K562 (cell line): ENCODE measurements at regions not wholly inside any gene's neighbourhood (a gene's known extent, or its start where the extent isn't known, plus 50 kb on each side); places are given as distances from the start of the nearest gene placed in this dataset.

Experiments
- ATAC-seq: fragments of 200-7000 bp; cut with Tn5 transposase; 3 replicates; pipeline ENCODE4 v1.9.1; 2020; ENCODE audit warnings: moderate library complexity
- BruUV-seq: library from RNA; stranded (reverse); fragments of 400-500 nt; replicated peaks from 2 replicates; lab custom pipeline; 2021; lab: Mats Ljungman, UMichigan
- CTCF ChIA-PET: fragments of 300-600 bp; formaldehyde crosslinking; extraction: SDS; loops from one replicate; lab custom pipeline; 2021; ENCODE audit warnings: low intra/inter-chr PET ratio; lab: Yijun Ruan, JAX
- POLR2A ChIA-PET: fragments of 300-600, 350-650 bp; sonication (Branson Sonifier 250); formaldehyde crosslinking; extraction: SDS; loops from one replicate; lab custom pipeline; 2021; ENCODE audit warnings: antibody characterized with exemption, inconsistent platforms; lab: Yijun Ruan, JAX
- DNase-seq, 4 experiments: peaks; one replicate each; pipeline versions ENCODE4 v3.0.0 to v3.0.0-alpha.2; 2011 to 2018; ENCODE audit warnings: low spot score in 3 of 4, mixed read lengths in 3 of 4; ENCODE audit errors: extremely low read depth in 1 of 4
- FAIRE-seq: peaks from 2 replicates; lab custom pipeline; 2011; peaks lifted over from hg19 to GRCh38; lab: Jason Lieb, UNC
- H2AFZ ChIP-seq: 2 replicates; pipeline ENCODE4 v1.6.0; 2011; ENCODE audit warnings: low read depth, low read length, control low read depth, inconsistent platforms
- H3K27ac ChIP-seq: fragments of 200-600 bp; 3 replicates; pipeline ENCODE4 v1.8.0; 2011; ENCODE audit warnings: low read depth, mild to moderate bottlenecking, control low read depth, inconsistent platforms, low read length, moderate library complexity, mixed read lengths; ENCODE audit errors: extremely low read depth
- H3K27me3 ChIP-seq, 2 experiments: fragments of 300-600 bp in 1 of 2; 2 replicates in 1 of 2; 3 replicates in 1 of 2; pipeline versions ENCODE4 v1.6.0 to v1.8.0; 2011; ENCODE audit warnings: inconsistent platforms in 2 of 2, low read length in 2 of 2, mild to moderate bottlenecking in 1 of 2, mixed read lengths in 1 of 2, moderate library complexity in 1 of 2; ENCODE audit not compliant: control insufficient read depth in 2 of 2, insufficient read depth in 2 of 2
- H3K36me3 ChIP-seq: fragments of 300-600 bp; 3 replicates; pipeline ENCODE4 v1.8.0; 2011; ENCODE audit warnings: mild to moderate bottlenecking, low read length, inconsistent platforms; ENCODE audit not compliant: control insufficient read depth, insufficient read depth
- H3K4me1 ChIP-seq, 2 experiments: fragments of 200-600 bp in 1 of 2; replicated peaks in 1 of 2; 2 replicates in 1 of 2; 3 replicates in 1 of 2; pipeline versions ENCODE4 v1.5.1 to v1.8.0; 2011; ENCODE audit warnings: inconsistent platforms in 2 of 2, low read length in 2 of 2, mild to moderate bottlenecking in 1 of 2, mixed read lengths in 1 of 2, moderate library complexity in 1 of 2; ENCODE audit not compliant: control insufficient read depth in 2 of 2, insufficient read depth in 2 of 2
- H3K4me2 ChIP-seq: 2 replicates; pipeline ENCODE4 v1.6.1; 2011; ENCODE audit warnings: low read length, control low read depth, inconsistent platforms, mixed read lengths; ENCODE audit not compliant: insufficient read depth
- H3K4me3 ChIP-seq: fragments of 200-600 bp; sonication (generic), shearing (Covaris generic); 2 replicates; pipeline ENCODE4 v1.5.1; 2016; ENCODE audit warnings: control low read depth, inconsistent platforms
- H3K79me2 ChIP-seq: fragments of 200-600 bp; 3 replicates; pipeline ENCODE4 v1.8.0; 2011; ENCODE audit warnings: low read length, inconsistent platforms; ENCODE audit not compliant: control insufficient read depth, insufficient read depth
- H3K9ac ChIP-seq, 2 experiments: 2 replicates each; pipeline versions ENCODE4 v1.6.0 to v1.6.1; 2011; ENCODE audit warnings: low read depth in 2 of 2, low read length in 2 of 2, control low read depth in 1 of 2, inconsistent platforms in 1 of 2, mild to moderate bottlenecking in 1 of 2, mixed read lengths in 1 of 2; ENCODE audit not compliant: insufficient read depth in 1 of 2
- H3K9me1 ChIP-seq: one replicate; pipeline ENCODE4 v1.6.0; 2011; ENCODE audit warnings: inconsistent platforms, mild to moderate bottlenecking, low read length, moderate library complexity; ENCODE audit not compliant: control insufficient read depth, insufficient read depth
- H3K9me3 ChIP-seq: replicated peaks from 2 replicates; pipeline ENCODE4 v1.5.1; 2011; ENCODE audit warnings: low read depth, low read length, inconsistent platforms; ENCODE audit not compliant: control insufficient read depth, insufficient read depth
- H4K20me1 ChIP-seq: replicated peaks from 2 replicates; pipeline ENCODE4 v1.6.1; 2011; ENCODE audit warnings: low read length, inconsistent platforms, mixed read lengths; ENCODE audit not compliant: control insufficient read depth, insufficient read depth
- ETV6 ChIP-seq, 3 experiments: fragments of 150-350 bp in 1 of 3; sonication (generic) in 1 of 3; formaldehyde crosslinking in 1 of 3; IDR thresholded peaks; 2 replicates each; pipeline versions ENCODE4 v1.6.1 to v1.8.0; 2014 to 2022; ENCODE audit warnings: borderline replicate concordance in 2 of 3, low read depth in 2 of 3, antibody characterized with exemption in 1 of 3, low read length in 1 of 3, mild to moderate bottlenecking in 1 of 3, missing genetic modification reagents in 1 of 3
- MTF1 ChIP-seq: fragments of 250-450 bp; sonication (Bioruptor Pico); IDR thresholded peaks from 2 replicates; pipeline ENCODE4 v1.9.0; 2021; ENCODE audit warnings: moderate library complexity, mild to moderate bottlenecking, inconsistent platforms, borderline replicate concordance
- NFXL1 ChIP-seq: fragments of 450-650 bp; formaldehyde crosslinking; IDR thresholded peaks from 2 replicates; pipeline ENCODE4 v1.4.0; 2021; ENCODE audit warnings: mild to moderate bottlenecking
- PBX2 ChIP-seq, 2 experiments: IDR thresholded peaks in 1 of 2; conservative IDR thresholded peaks in 1 of 2; 2 replicates each; pipeline ENCODE4 v1.6.1; 2016; ENCODE audit warnings: low read depth in 2 of 2, mild to moderate bottlenecking in 1 of 2, missing compliant biosample characterization in 1 of 2, missing genetic modification characterization in 1 of 2, moderate library complexity in 1 of 2
- SMAD1 ChIP-seq: fragments of 150-350 bp; IDR thresholded peaks from 2 replicates; pipeline ENCODE4 v1.6.1; 2014; ENCODE audit warnings: low read length, low read depth; ENCODE audit not compliant: partially characterized antibody
- ZBTB17 ChIP-seq: fragments of 450-650 bp; formaldehyde crosslinking; IDR thresholded peaks from 2 replicates; pipeline ENCODE4 v1.4.0; 2020; ENCODE audit warnings: mild to moderate bottlenecking
- ZNF12 ChIP-seq: sonication (generic); formaldehyde crosslinking; IDR thresholded peaks from 2 replicates; pipeline ENCODE4 v1.4.0; 2020; ENCODE audit warnings: mild to moderate bottlenecking, missing genetic modification reagents
- WGBS: fragments of 100-300 bp; shearing (Covaris generic); methylation state at CpG from one replicate; pipeline ENCODE4 v1.1.6; 2016; ENCODE audit warnings: low coverage, mixed read lengths; ENCODE audit not compliant: insufficient coverage; ENCODE audit errors: missing lambda C conversion rate; 5-methylcytosine and 5-hydroxymethylcytosine counted together
- in situ Hi-C: fragments of 300-500 bp; cut with MboI; formaldehyde crosslinking; loops from 4 replicates; pipeline ENCODE4 v1.15.0; 2018; ENCODE audit warnings: inconsistent platforms, mixed read lengths
- intact Hi-C: fragments of 100-400 bp; cut with micrococcal nuclease; formaldehyde crosslinking; loops from 2 replicates; pipeline ENCODE4 v1.14.2; 2022
- TF ChIP-seq, protein P1 (sequence below): fragments of 450-650 bp; formaldehyde crosslinking; conservative IDR thresholded peaks from 2 replicates; pipeline ENCODE4 v1.4.0; 2022; ENCODE audit warnings: mild to moderate bottlenecking, missing genetic modification characterization
- TF ChIP-seq, protein P2 (sequence below): fragments of 450-650 bp; IDR thresholded peaks from 2 replicates; pipeline ENCODE4 v1.6.1; 2018; ENCODE audit warnings: mild to moderate bottlenecking, low read depth; ENCODE audit not compliant: partially characterized antibody

DNA sequence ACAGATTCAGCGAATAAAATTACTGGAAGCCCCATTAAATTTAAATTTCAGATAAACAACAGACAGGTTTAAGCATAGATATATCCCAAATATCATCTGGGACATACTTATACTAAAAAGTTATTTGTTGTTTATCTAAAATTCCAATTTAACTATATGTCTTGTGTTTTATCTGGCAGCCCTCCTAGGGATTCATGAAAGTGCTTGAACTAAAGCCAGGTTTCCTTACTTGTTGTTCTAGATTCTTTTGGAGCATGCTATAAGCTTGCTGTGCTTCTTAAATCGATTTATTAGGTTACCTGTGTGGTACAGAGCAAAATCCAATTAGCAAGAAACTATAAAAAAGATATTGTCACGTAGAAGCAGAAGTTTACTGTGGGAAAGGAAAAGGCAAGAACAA is 202.5 kb upstream of the GMDS start (continued):
- TF ChIP-seq SMAD1, result no peak
- TF ChIP-seq, protein P1, sequence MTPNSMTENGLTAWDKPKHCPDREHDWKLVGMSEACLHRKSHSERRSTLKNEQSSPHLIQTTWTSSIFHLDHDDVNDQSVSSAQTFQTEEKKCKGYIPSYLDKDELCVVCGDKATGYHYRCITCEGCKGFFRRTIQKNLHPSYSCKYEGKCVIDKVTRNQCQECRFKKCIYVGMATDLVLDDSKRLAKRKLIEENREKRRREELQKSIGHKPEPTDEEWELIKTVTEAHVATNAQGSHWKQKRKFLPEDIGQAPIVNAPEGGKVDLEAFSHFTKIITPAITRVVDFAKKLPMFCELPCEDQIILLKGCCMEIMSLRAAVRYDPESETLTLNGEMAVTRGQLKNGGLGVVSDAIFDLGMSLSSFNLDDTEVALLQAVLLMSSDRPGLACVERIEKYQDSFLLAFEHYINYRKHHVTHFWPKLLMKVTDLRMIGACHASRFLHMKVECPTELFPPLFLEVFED, result no peak
- TF ChIP-seq ZNF12 (CRISPR knock-in tag), result no peak
- TF ChIP-seq, all 486 proteins: peak for 0

- no peak overlapping the region for H3K4me3 ChIP-seq
- in situ Hi-C loops, result no loop called here
- H3K79me2 ChIP-seq, result no peaks in the 10 kb centered on the region
- CTCF ChIA-PET, result no interaction called here
- H3K9ac ChIP-seq, result no peak overlapping the region
- WGBS, result 1% methylated on average over 4 of the region's 4 CpGs
- no peak for ATAC-seq
- POLR2A ChIA-PET, result interaction anchor here (0.7 to 1.4 kb wide), 2 partner anchors 11 to 993 kb away, joined by 3 read pairs; no protein-coding TSS in a partner anchor
- H3K36me3 ChIP-seq, result no peaks in the 10 kb centered on the region
- FAIRE-seq, result no peak
- H3K4me1 ChIP-seq, result no peaks in the 10 kb centered on the region
- H4K20me1 ChIP-seq, result no peaks in the 10 kb centered on the region
- H2AFZ ChIP-seq, result no peak overlapping the region
- H3K27ac ChIP-seq, result no peak overlapping the region
- H3K27me3 ChIP-seq, result peaks cover 2 to 16% of the 10 kb centered on the region in 2 experiments; a peak in 3 of 5 replicates
- TF ChIP-seq MTF1 (CRISPR knock-in tag) (no peak), NFXL1 (no peak), ETV6 (IDR thresholded peaks at IDR 0.05; ENCODE audit: borderline replicate concordance in 1 of 2, low read depth in 2 of 2, low read length in 1 of 2) (no peak), ETV6 (CRISPR knock-in tag; IDR thresholded peaks at IDR 0.05; ENCODE audit: borderline replicate concordance) (no peak), ZBTB17 (CRISPR knock-in tag) (no peak), PBX2 (CRISPR knock-in tag; IDR thresholded peaks at IDR 0.05; ENCODE audit: low read depth) (no peak), PBX2 (tag; conservative IDR thresholded peaks at IDR 0.05; ENCODE audit: low read depth) (0 out of 2 replicates have a peak, but pooled peaks have one; percentile 10)
- TF ChIP-seq, protein P2, sequence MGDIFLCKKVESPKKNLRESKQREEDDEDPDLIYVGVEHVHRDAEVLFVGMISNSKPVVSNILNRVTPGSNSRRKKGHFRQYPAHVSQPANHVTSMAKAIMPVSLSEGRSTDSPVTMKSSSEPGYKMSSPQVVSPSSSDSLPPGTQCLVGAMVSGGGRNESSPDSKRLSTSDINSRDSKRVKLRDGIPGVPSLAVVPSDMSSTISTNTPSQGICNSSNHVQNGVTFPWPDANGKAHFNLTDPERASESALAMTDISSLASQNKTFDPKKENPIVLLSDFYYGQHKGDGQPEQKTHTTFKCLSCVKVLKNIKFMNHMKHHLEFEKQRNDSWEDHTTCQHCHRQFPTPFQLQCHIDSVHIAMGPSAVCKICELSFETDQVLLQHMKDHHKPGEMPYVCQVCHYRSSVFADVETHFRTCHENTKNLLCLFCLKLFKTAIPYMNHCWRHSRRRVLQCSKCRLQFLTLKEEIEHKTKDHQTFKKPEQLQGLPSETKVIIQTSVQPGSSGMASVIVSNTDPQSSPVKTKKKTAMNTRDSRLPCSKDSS, result no peak
- intact Hi-C loops, result loop anchor here (5.0 kb wide), 1 partner anchor 240 kb away; no protein-coding TSS in a partner anchor
- H3K9me1 ChIP-seq, result no peaks in the 10 kb centered on the region
- no TSS peak for BruUV-seq
- H3K4me2 ChIP-seq, result no peak overlapping the region
- no peaks in the 10 kb centered on the region for H3K9me3 ChIP-seq
- no peak for DNase-seq
Measured at GRCh38 chr6:2447318-2447920, 202.0 kb upstream of the GMDS start.
